ENCODE measurements at regions not wholly inside any gene's neighbourhood (a gene's known extent, or its start where the extent isn't known, plus 50 kb on each side); places are given as distances from the start of the nearest gene placed in this dataset.

- Histone ChIP-seq H3K4me1 (no peaks in the 10 kb centered on the region), H3K27me3 (peaks cover 0 to 66% (median 48%) of the 10 kb centered on the region in 7 donors), H3K36me3 (no peaks in the 10 kb centered on the region), H3K9me3 (no peaks in the 10 kb centered on the region), H3K4me3 (no peak overlapping the region), H3K27ac (no peak overlapping the region)
- intact Hi-C loops (cut with DNase I), result no loop called here
- ATAC-seq, result no peak
- WGBS, 2 donors, result 71 to 75% methylated on average over 35 of the region's 35 CpGs
- no peak for TF ChIP-seq CTCF (IDR thresholded peaks at IDR 0.05)
- DNase-seq, result no peak
Measured at GRCh38 chr1:2861988-2862813, 60.7 kb upstream of the TTC34 start.

GRCh38 chr1:2862814-2863647 lies 61.5 kb upstream of the TTC34 start:
- 78 to 81% methylated on average over 22 of the region's 22 CpGs for WGBS, 2 donors
- TF ChIP-seq CTCF (IDR thresholded peaks at IDR 0.05), result no peak
- intact Hi-C loops (cut with DNase I), result no loop called here
- H3K27me3 ChIP-seq, result peaks cover 0 to 66% (median 53%) of the 10 kb centered on the region in 7 donors
- H3K4me3 ChIP-seq, result no peak overlapping the region
- no peaks in the 10 kb centered on the region for H3K36me3 ChIP-seq
- H3K9me3 ChIP-seq, result no peaks in the 10 kb centered on the region
- ATAC-seq, result peak in 1 of 8 donors; percentile 35
- no peak for DNase-seq
- no peak overlapping the region for H3K27ac ChIP-seq
- no peaks in the 10 kb centered on the region for H3K4me1 ChIP-seq

- peaks cover 0 to 69% (median 56%) of the 10 kb centered on the region in 7 donors for H3K27me3 ChIP-seq
Measured at GRCh38 chr1:2863648-2863963, 62.1 kb upstream of the TTC34 start.

More at GRCh38 chr1:2863648-2863963, 62.1 kb upstream of the TTC34 start:
- no peaks in the 10 kb centered on the region for H3K9me3 ChIP-seq
- intact Hi-C loops (cut with DNase I), result no loop called here
- H3K4me1 ChIP-seq, result no peaks in the 10 kb centered on the region
- ATAC-seq, result no peak
- whole genome bisulfite sequencing, 2 donors, result 31 to 34% methylated on average over 12 of the region's 12 CpGs
- peak in 1 of 2 donors; percentile 2 for DNase-seq
- H3K4me3 ChIP-seq, result no peak overlapping the region
- no peak for TF ChIP-seq CTCF (IDR thresholded peaks at IDR 0.05)
- H3K27ac ChIP-seq, result no peak overlapping the region
- H3K36me3 ChIP-seq, result no peaks in the 10 kb centered on the region
